ENCODE measurements at regions not wholly inside any gene's neighbourhood (a gene's known extent, or its start where the extent isn't known, plus 50 kb on each side); places are given as distances from the start of the nearest gene placed in this dataset.

DNA sequence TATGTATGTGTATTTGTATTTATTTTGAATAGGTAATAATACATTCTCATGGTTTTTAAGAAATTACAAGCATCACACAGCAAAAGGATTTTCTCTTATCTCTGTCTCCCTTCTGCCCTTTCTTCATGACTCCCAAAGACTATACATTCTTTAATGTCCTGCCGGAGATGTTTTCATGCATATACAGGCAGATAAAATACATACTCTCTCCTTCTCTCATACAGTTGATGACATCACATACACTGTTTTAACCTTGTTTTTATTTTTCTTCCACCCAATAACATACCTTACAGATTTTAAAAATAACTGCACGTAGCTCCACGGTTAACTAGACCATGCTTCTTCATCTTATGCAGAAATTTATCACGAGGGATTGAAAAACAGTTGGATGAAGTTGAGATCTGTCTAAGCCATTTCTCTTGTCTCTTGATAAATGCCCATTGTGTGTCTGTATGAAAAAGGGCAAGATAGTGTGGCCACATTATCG, 249.8 kb downstream of the EDEM1 start:
- TF ChIP-seq, protein P1, sequence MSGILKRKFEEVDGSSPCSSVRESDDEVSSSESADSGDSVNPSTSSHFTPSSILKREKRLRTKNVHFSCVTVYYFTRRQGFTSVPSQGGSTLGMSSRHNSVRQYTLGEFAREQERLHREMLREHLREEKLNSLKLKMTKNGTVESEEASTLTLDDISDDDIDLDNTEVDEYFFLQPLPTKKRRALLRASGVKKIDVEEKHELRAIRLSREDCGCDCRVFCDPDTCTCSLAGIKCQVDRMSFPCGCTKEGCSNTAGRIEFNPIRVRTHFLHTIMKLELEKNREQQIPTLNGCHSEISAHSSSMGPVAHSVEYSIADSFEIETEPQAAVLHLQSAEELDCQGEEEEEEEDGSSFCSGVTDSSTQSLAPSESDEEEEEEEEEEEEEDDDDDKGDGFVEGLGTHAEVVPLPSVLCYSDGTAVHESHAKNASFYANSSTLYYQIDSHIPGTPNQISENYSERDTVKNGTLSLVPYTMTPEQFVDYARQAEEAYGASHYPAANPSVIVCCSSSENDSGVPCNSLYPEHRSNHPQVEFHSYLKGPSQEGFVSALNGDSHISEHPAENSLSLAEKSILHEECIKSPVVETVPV (CRISPR knock-in tag; IDR thresholded peaks at IDR 0.05): no peak
- TF ChIP-seq ZFP30 (CRISPR knock-in tag; IDR thresholded peaks at IDR 0.05) (no peak), PPARA (CRISPR knock-in tag; IDR thresholded peaks at IDR 0.05; ENCODE audit: borderline replicate concordance) (no peak), ZNF8 (CRISPR knock-in tag; IDR thresholded peaks at IDR 0.05) (no peak), SNAI2 (CRISPR knock-in tag; IDR thresholded peaks at IDR 0.05) (no peak), ESRRG (CRISPR knock-in tag; IDR thresholded peaks at IDR 0.05) (no peak), ZFP3 (CRISPR knock-in tag; IDR thresholded peaks at IDR 0.05) (no peak)
- TF ChIP-seq, protein P2, sequence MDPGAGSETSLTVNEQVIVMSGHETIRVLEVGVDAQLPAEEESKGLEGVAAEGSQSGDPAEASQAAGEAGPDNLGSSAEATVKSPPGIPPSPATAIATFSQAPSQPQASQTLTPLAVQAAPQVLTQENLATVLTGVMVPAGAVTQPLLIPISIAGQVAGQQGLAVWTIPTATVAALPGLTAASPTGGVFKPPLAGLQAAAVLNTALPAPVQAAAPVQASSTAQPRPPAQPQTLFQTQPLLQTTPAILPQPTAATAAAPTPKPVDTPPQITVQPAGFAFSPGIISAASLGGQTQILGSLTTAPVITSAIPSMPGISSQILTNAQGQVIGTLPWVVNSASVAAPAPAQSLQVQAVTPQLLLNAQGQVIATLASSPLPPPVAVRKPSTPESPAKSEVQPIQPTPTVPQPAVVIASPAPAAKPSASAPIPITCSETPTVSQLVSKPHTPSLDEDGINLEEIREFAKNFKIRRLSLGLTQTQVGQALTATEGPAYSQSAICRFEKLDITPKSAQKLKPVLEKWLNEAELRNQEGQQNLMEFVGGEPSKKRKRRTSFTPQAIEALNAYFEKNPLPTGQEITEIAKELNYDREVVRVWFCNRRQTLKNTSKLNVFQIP (CRISPR knock-in tag; IDR thresholded peaks at IDR 0.05; ENCODE audit: borderline replicate concordance, low read depth): no peak
- TF ChIP-seq, protein P3, sequence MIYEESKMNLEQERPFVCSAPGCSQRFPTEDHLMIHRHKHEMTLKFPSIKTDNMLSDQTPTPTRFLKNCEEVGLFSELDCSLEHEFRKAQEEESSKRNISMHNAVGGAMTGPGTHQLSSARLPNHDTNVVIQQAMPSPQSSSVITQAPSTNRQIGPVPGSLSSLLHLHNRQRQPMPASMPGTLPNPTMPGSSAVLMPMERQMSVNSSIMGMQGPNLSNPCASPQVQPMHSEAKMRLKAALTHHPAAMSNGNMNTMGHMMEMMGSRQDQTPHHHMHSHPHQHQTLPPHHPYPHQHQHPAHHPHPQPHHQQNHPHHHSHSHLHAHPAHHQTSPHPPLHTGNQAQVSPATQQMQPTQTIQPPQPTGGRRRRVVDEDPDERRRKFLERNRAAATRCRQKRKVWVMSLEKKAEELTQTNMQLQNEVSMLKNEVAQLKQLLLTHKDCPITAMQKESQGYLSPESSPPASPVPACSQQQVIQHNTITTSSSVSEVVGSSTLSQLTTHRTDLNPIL (CRISPR knock-in tag; IDR thresholded peaks at IDR 0.05; ENCODE audit: low read depth): no peak
- ATAC-seq: no peak

DNA sequence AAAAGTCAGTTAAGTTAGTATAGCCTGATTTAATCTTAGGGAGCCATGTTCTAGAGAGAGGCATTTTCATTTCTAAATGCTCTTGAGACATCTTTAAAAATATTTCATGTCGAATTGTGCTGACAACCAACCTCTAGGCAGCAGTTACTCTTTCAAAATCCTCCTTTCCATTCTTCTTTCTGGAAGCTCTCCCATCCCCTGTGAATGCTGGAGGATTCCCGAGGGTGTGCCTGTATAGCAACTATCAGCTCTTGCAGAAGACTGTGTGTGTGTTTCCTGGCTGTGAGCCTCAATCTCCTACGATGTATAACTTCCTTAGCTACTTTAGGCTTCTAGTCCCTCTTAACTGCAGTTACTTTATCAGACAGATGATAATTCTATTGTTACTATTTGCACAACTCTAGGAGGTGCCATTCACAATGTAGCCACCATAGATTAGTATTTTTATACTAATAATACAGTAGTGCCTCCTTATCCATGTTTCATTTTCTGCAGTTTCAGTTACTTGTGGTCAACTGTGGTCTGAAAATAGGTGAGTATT, 250.3 kb downstream of the EDEM1 start:
- TF ChIP-seq TCF4 (CRISPR knock-in tag; IDR thresholded peaks at IDR 0.05; ENCODE audit: borderline replicate concordance) (no peak), ZNF565 (CRISPR knock-in tag; conservative IDR thresholded peaks at IDR 0.05; ENCODE audit: low read depth) (no peak)
- ATAC-seq: no peak

DNA sequence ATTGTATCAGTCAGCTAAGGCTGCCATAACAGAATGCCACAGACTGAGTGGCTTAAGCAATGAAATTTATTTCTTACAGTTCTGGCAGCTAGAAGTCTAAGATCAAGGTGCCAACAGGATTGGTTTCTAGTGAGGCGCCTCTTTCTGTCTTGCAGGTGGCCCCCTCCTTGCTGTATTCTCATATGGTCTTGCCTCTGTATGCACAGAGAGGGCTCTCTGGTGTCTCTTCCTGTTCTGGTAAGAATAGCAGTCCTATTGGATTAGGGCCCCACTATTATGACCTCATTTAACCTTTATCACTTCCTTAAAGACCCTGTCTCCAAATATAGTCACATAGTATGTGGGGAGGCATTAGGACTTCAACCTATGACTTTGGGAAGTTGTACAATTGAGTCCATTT, 253.9 kb downstream of the EDEM1 start:
- ATAC-seq: no peak
- TF ChIP-seq ZNF8 (CRISPR knock-in tag; IDR thresholded peaks at IDR 0.05): no peak
- no peak for TF ChIP-seq ISL1 (CRISPR knock-in tag; IDR thresholded peaks at IDR 0.05)
- TF ChIP-seq, protein P4, sequence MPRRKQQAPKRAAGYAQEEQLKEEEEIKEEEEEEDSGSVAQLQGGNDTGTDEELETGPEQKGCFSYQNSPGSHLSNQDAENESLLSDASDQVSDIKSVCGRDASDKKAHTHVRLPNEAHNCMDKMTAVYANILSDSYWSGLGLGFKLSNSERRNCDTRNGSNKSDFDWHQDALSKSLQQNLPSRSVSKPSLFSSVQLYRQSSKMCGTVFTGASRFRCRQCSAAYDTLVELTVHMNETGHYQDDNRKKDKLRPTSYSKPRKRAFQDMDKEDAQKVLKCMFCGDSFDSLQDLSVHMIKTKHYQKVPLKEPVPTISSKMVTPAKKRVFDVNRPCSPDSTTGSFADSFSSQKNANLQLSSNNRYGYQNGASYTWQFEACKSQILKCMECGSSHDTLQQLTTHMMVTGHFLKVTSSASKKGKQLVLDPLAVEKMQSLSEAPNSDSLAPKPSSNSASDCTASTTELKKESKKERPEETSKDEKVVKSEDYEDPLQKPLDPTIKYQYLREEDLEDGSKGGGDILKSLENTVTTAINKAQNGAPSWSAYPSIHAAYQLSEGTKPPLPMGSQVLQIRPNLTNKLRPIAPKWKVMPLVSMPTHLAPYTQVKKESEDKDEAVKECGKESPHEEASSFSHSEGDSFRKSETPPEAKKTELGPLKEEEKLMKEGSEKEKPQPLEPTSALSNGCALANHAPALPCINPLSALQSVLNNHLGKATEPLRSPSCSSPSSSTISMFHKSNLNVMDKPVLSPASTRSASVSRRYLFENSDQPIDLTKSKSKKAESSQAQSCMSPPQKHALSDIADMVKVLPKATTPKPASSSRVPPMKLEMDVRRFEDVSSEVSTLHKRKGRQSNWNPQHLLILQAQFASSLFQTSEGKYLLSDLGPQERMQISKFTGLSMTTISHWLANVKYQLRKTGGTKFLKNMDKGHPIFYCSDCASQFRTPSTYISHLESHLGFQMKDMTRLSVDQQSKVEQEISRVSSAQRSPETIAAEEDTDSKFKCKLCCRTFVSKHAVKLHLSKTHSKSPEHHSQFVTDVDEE (CRISPR knock-in tag; IDR thresholded peaks at IDR 0.05): no peak

DNA sequence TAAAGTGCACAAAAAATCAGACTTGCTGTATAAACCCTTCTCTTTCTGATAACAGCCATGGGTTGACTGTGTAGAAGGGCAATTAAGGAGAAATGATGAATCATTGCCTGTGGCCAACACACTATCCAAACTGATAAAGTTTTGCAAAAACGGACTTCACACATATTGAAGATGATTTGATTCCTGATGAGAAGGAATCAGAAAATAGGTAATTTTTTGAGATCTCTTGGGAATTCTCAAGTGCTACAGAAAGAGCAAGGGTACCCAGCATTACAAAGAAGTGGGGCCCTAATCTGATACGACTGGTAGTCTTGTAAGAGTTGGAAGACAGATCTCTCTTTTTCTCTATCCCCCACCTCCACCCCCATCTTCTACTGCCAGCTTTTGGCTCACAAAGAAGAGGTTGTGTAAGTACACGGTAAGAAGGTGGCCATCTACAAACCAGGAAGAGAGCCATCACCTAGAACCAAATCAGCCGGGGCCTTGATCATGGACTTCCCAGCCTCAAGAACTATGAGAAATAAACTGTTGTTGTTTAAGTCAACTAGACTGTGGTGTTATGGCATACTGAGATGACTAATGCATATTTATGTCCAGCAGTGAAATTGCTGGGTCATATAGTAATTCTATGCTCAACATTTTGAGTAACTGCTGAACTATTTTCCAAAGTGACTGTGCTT, 254.7 kb downstream of the EDEM1 start:
- no peak for ATAC-seq
- TF ChIP-seq, protein P5, sequence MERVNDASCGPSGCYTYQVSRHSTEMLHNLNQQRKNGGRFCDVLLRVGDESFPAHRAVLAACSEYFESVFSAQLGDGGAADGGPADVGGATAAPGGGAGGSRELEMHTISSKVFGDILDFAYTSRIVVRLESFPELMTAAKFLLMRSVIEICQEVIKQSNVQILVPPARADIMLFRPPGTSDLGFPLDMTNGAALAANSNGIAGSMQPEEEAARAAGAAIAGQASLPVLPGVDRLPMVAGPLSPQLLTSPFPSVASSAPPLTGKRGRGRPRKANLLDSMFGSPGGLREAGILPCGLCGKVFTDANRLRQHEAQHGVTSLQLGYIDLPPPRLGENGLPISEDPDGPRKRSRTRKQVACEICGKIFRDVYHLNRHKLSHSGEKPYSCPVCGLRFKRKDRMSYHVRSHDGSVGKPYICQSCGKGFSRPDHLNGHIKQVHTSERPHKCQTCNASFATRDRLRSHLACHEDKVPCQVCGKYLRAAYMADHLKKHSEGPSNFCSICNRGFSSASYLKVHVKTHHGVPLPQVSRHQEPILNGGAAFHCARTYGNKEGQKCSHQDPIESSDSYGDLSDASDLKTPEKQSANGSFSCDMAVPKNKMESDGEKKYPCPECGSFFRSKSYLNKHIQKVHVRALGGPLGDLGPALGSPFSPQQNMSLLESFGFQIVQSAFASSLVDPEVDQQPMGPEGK (CRISPR knock-in tag; IDR thresholded peaks at IDR 0.05; ENCODE audit: borderline replicate concordance): no peak
- TF ChIP-seq, protein P3 (CRISPR knock-in tag; IDR thresholded peaks at IDR 0.05; ENCODE audit: low read depth): no peak
- TF ChIP-seq ZNF565 (CRISPR knock-in tag; conservative IDR thresholded peaks at IDR 0.05; ENCODE audit: low read depth) (no peak), ARNTL (CRISPR knock-in tag; IDR thresholded peaks at IDR 0.05; ENCODE audit: borderline replicate concordance, low read depth) (no peak), BACH2 (CRISPR knock-in tag; IDR thresholded peaks at IDR 0.05; ENCODE audit: borderline replicate concordance) (no peak), TCF4 (CRISPR knock-in tag; IDR thresholded peaks at IDR 0.05; ENCODE audit: borderline replicate concordance) (no peak), OSR1 (CRISPR knock-in tag; IDR thresholded peaks at IDR 0.05) (no peak), ZNF8 (CRISPR knock-in tag; IDR thresholded peaks at IDR 0.05) (no peak), CSDC2 (CRISPR knock-in tag; IDR thresholded peaks at IDR 0.05) (no peak), ESRRG (CRISPR knock-in tag; IDR thresholded peaks at IDR 0.05) (no peak), GLIS3 (CRISPR knock-in tag; IDR thresholded peaks at IDR 0.05) (no peak), TOX (CRISPR knock-in tag; IDR thresholded peaks at IDR 0.05; ENCODE audit: borderline replicate concordance) (no peak), ISL1 (CRISPR knock-in tag; IDR thresholded peaks at IDR 0.05) (no peak), PPARA (CRISPR knock-in tag; IDR thresholded peaks at IDR 0.05; ENCODE audit: borderline replicate concordance) (no peak)
- TF ChIP-seq, protein P2 (CRISPR knock-in tag; IDR thresholded peaks at IDR 0.05; ENCODE audit: borderline replicate concordance, low read depth): no peak
- TF ChIP-seq, protein P1 (CRISPR knock-in tag; IDR thresholded peaks at IDR 0.05): no peak
